HCT116 (cell line): ENCODE measurements at regions not wholly inside any gene's neighbourhood (a gene's known extent, or its start where the extent isn't known, plus 50 kb on each side); places are given as distances from the start of the nearest gene placed in this dataset.

ENCODE experiments used
- ATAC-seq: fragments of 200-7000 bp; cut with Tn5 transposase; 2 replicates; pipeline ENCODE4 v1.9.1; 2020; ENCODE audit warnings: mild to moderate bottlenecking, moderate library complexity
- BruUV-seq: library from RNA; stranded (reverse); fragments of 400-500 nt; replicated peaks from 2 replicates; lab custom pipeline; 2021; lab: Mats Ljungman, UMichigan
- CTCF ChIA-PET: fragments of 300-600 bp; sonication (Branson Sonifier 250); formaldehyde crosslinking; loops from one replicate; lab custom pipeline; 2021; ENCODE audit warnings: antibody characterized with exemption; lab: Charles Lee
- POLR2A ChIA-PET: fragments of 300-600, 350-600 bp; sonication (Branson Sonifier 250); formaldehyde crosslinking; loops from one replicate; lab custom pipeline; 2021; ENCODE audit warnings: antibody characterized with exemption; lab: Charles Lee
- RAD21 ChIA-PET, 2 experiments: fragments of 300-600 bp; sonication (Branson Sonifier 250); formaldehyde crosslinking; loops; one replicate each; lab custom pipeline; 2023; ENCODE audit warnings: low total read pairs in 2 of 2; ENCODE audit not compliant: uncharacterized antibody in 2 of 2, unreplicated experiment in 2 of 2, low non-redundant PET in 1 of 2; lab: Charles Lee
- DNase-seq: peaks from one replicate; pipeline ENCODE4 v3.0.0-alpha.2; 2010; ENCODE audit warnings: low read depth, low spot score
- H2AFZ ChIP-seq: fragments of 200-600 bp; shearing (Covaris generic), sonication (generic); 2 replicates; pipeline ENCODE4 v1.6.1; 2017; ENCODE audit warnings: low read depth, mixed run types, mixed read lengths, antibody characterized with exemption, low read length; ENCODE audit not compliant: poor library complexity, severe bottlenecking
- H3K27ac ChIP-seq: 2 replicates; pipeline ENCODE4 v1.5.1; 2012; ENCODE audit warnings: low read depth, low read length
- H3K27me3 ChIP-seq: fragments of 200-600 bp; sonication (generic); 2 replicates; pipeline ENCODE4 v1.6.1; 2016; ENCODE audit warnings: mixed run types, low read length, mixed read lengths; ENCODE audit not compliant: insufficient read depth
- H3K36me3 ChIP-seq, 2 experiments: fragments of 200-500 bp in 1 of 2; fragments of 200-600 bp in 1 of 2; sonication (Bioruptor generic) in 1 of 2; sonication (generic) in 1 of 2; 2 replicates each; pipeline versions ENCODE4 v1.5.1 to v1.6.1; 2014 to 2016; ENCODE audit warnings: low read length in 2 of 2, inconsistent platforms in 1 of 2, mixed read lengths in 1 of 2, mixed run types in 1 of 2; ENCODE audit not compliant: insufficient read depth in 2 of 2, control insufficient read depth in 1 of 2
- H3K4me1 ChIP-seq, 2 experiments: fragments of 200-600 bp in 1 of 2; sonication (generic) in 1 of 2; 2 replicates each; pipeline versions ENCODE4 v1.5.1 to v1.6.1; 2012 to 2017; ENCODE audit warnings: low read length in 2 of 2, inconsistent platforms in 1 of 2, mild to moderate bottlenecking in 1 of 2, mixed read lengths in 1 of 2, mixed run types in 1 of 2, moderate library complexity in 1 of 2; ENCODE audit not compliant: insufficient read depth in 2 of 2, control insufficient read depth in 1 of 2
- H3K4me2 ChIP-seq: fragments of 200-600 bp; sonication (generic); 2 replicates; pipeline ENCODE4 v1.6.1; 2017; ENCODE audit warnings: mixed run types, low read length, mixed read lengths
- H3K4me3 ChIP-seq, 2 experiments: fragments of 200-600 bp in 1 of 2; sonication (generic) in 1 of 2; replicated peaks in 1 of 2; 2 replicates each; pipeline ENCODE4 v1.5.1; 2011 to 2016; ENCODE audit warnings: low read length in 2 of 2, control low read depth in 1 of 2, low read depth in 1 of 2, mild to moderate bottlenecking in 1 of 2, mixed read lengths in 1 of 2, mixed run types in 1 of 2
- H3K79me2 ChIP-seq: fragments of 200-600 bp; sonication (generic); 2 replicates; pipeline ENCODE4 v1.6.1; 2017; ENCODE audit warnings: mild to moderate bottlenecking, mixed run types, low read length, moderate library complexity, mixed read lengths; ENCODE audit not compliant: insufficient read depth
- H3K9ac ChIP-seq: fragments of 200-600 bp; sonication (generic); 2 replicates; pipeline ENCODE4 v1.6.1; 2016; ENCODE audit warnings: low read length, mixed read lengths
- H3K9me2 ChIP-seq: fragments of 200-600 bp; sonication (generic), shearing (Covaris generic); 2 replicates; pipeline ENCODE4 v1.6.1; 2017; ENCODE audit warnings: mixed run types, mild to moderate bottlenecking, moderate library complexity; ENCODE audit not compliant: insufficient read depth
- H3K9me3 ChIP-seq, 2 experiments: fragments of 200-500 bp in 1 of 2; fragments of 200-600 bp in 1 of 2; sonication (Bioruptor generic) in 1 of 2; sonication (generic) in 1 of 2; 2 replicates each; pipeline ENCODE4 v1.6.1; 2014 to 2017; ENCODE audit warnings: low read length in 2 of 2, mixed read lengths in 2 of 2, inconsistent platforms in 1 of 2, low read depth in 1 of 2, mild to moderate bottlenecking in 1 of 2, mixed run types in 1 of 2, moderate library complexity in 1 of 2; ENCODE audit not compliant: control insufficient read depth in 1 of 2, insufficient read depth in 1 of 2
- H4K20me1 ChIP-seq: fragments of 200-600 bp; sonication (generic), shearing (Covaris generic); 2 replicates; pipeline ENCODE4 v1.6.1; 2017; ENCODE audit warnings: mixed run types, mild to moderate bottlenecking, moderate library complexity; ENCODE audit not compliant: insufficient read depth
- CBX3 ChIP-seq: IDR thresholded peaks from 2 replicates; pipeline ENCODE4 v1.6.1; 2012; ENCODE audit warnings: low read depth
- CEBPB ChIP-seq: IDR thresholded peaks from 2 replicates; pipeline ENCODE4 v1.6.1; 2012; ENCODE audit warnings: low read depth
- EGR1 ChIP-seq: IDR thresholded peaks from 2 replicates; pipeline ENCODE4 v1.6.1; 2012; ENCODE audit warnings: low read depth
- ELF1 ChIP-seq: IDR thresholded peaks from 2 replicates; pipeline ENCODE4 v1.6.1; 2012; ENCODE audit warnings: low read depth, borderline replicate concordance
- EZH2phosphoT487 ChIP-seq: fragments of 200-600 bp; IDR thresholded peaks from 2 replicates; pipeline ENCODE4 v1.6.1; 2018; ENCODE audit warnings: antibody characterized with exemption, borderline replicate concordance
- FOSL1 ChIP-seq: IDR thresholded peaks from 2 replicates; pipeline ENCODE4 v1.6.1; 2012; ENCODE audit warnings: low read depth
- JUND ChIP-seq: IDR thresholded peaks from 2 replicates; pipeline ENCODE4 v1.6.1; 2012
- SIN3A ChIP-seq: IDR thresholded peaks from 2 replicates; pipeline ENCODE4 v1.6.1; 2012; ENCODE audit warnings: low read depth
- SP1 ChIP-seq: IDR thresholded peaks from 2 replicates; pipeline ENCODE4 v1.6.1; 2012; ENCODE audit warnings: low read depth
- YY1 ChIP-seq: IDR thresholded peaks from 2 replicates; pipeline ENCODE4 v1.6.1; 2011; ENCODE audit warnings: low read length, low read depth, moderate library complexity, mild to moderate bottlenecking; ENCODE audit not compliant: insufficient replicate concordance; ENCODE audit errors: extremely low read depth
- ZFX ChIP-seq: fragments of 450-650 bp; IDR thresholded peaks from 2 replicates; pipeline ENCODE4 v1.6.1; 2017
- intact Hi-C: fragments of 100-400 bp; cut with micrococcal nuclease; formaldehyde crosslinking; loops from 2 replicates; pipeline ENCODE4 v1.10.0; 2022
- TF ChIP-seq, protein P1 (sequence below), 3 experiments: fragments of 200-600 bp in 1 of 3; sonication (generic) in 1 of 3; IDR thresholded peaks in 2 of 3; conservative IDR thresholded peaks in 1 of 3; 2 replicates each; pipeline ENCODE4 v1.5.1; 2012 to 2017; ENCODE audit warnings: low read depth in 2 of 3, low read length in 2 of 3, antibody characterized with exemption in 1 of 3, borderline replicate concordance in 1 of 3, control low read depth in 1 of 3, mild to moderate bottlenecking in 1 of 3, mixed read lengths in 1 of 3, mixed run types in 1 of 3, moderate library complexity in 1 of 3; ENCODE audit not compliant: insufficient read depth in 1 of 3
- TF ChIP-seq, protein P2 (sequence below): IDR thresholded peaks from 2 replicates; pipeline ENCODE4 v1.6.1; 2012
- TF ChIP-seq, protein P3 (sequence below): IDR thresholded peaks from 2 replicates; pipeline ENCODE4 v1.6.1; 2012; ENCODE audit warnings: low read depth

DNA sequence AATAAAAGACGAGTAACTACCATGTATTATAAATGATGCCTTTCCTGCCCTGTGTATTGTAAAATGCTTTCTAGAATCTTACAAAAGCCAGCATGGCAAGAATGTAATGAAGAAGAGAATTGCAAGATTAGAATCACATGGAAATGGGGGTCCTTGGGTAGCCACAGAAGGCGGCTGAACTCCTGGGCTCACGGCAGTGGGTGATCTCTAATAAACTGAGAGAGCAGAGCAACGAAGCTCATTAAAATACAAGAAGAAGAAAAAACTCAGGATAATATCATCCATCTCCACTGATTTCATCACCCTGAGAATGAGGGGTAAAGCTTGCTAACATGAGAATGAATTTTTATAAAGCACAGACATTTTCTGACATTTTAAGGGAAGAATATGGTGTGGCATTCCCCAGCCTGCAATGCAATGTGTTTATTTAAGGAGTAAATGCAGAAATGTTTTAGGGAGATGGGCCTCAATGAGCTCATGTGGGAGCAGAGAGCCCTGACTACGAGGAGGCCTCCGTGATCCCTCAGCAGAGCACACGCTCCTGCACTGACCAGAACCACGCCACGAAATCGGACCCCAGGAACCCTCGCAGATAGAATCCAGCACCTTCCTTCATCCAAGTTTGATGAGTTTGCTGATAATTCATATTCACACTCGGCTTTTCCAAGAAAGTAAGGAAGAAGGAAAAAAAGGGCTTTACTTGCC is 92.7 kb upstream of the PFKP start:
- RAD21 ChIA-PET: no interaction called here
- DNase-seq: no peak
- CTCF ChIA-PET: no interaction called here
- BruUV-seq: no TSS peak
- POLR2A ChIA-PET: no interaction called here
- Histone ChIP-seq H3K36me3 (no peaks in the 10 kb centered on the region), H3K79me2 (no peaks in the 10 kb centered on the region), H4K20me1 (no peaks in the 10 kb centered on the region), H3K4me1 (no peaks in the 10 kb centered on the region), H3K27me3 (no peaks in the 10 kb centered on the region), H3K9me3 (no peaks in the 10 kb centered on the region), H3K27ac (no peak overlapping the region), H3K4me3 (no peak overlapping the region), H3K9me2 (no peaks in the 10 kb centered on the region), H3K4me2 (no peak overlapping the region)
- intact Hi-C loops: loop anchor here (5.0 kb wide), 1 partner anchor 32 kb away; no protein-coding TSS in a partner anchor
- TF ChIP-seq ZFX (no peak), CBX3 (no peak), EZH2phosphoT487 (no peak), ELF1 (no peak), SIN3A (no peak), YY1 (no peak), CEBPB (no peak), SP1 (no peak)
- TF ChIP-seq, all 23 proteins: peak for 0
- Histone ChIP-seq H2AFZ (no peak overlapping the region), H3K9ac (no peak overlapping the region)
- ATAC-seq: no peak

DNA sequence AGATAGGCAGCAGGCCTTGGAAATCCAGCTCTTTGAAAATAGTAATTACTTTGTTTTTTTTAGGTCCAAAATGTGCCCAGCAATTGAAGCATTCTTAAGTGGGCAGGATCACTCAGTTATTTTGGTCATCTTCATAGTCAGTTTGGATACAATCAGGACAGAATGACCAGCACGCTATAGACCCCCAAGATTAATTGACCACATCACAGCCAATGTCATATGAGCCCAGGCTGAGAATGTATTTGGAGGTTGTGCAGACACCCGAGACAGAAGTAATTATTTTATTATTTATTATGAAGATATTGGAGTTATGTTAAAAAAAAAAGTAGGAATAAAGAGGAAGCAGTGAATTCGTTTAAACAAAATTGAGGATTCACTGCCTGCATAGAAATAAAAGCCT is 93.3 kb upstream of the PFKP start:
- ATAC-seq (no peak), DNase-seq (no peak)
- Histone ChIP-seq H3K79me2 (no peaks in the 10 kb centered on the region), H2AFZ (no peak overlapping the region), H3K9me3 (no peaks in the 10 kb centered on the region), H3K9me2 (no peaks in the 10 kb centered on the region), H3K4me1 (no peaks in the 10 kb centered on the region), H3K4me2 (no peak overlapping the region), H3K36me3 (no peaks in the 10 kb centered on the region), H3K4me3 (no peak overlapping the region), H4K20me1 (no peaks in the 10 kb centered on the region), H3K9ac (no peak overlapping the region), H3K27me3 (no peaks in the 10 kb centered on the region), H3K27ac (no peak overlapping the region)
- TF ChIP-seq, protein P1, sequence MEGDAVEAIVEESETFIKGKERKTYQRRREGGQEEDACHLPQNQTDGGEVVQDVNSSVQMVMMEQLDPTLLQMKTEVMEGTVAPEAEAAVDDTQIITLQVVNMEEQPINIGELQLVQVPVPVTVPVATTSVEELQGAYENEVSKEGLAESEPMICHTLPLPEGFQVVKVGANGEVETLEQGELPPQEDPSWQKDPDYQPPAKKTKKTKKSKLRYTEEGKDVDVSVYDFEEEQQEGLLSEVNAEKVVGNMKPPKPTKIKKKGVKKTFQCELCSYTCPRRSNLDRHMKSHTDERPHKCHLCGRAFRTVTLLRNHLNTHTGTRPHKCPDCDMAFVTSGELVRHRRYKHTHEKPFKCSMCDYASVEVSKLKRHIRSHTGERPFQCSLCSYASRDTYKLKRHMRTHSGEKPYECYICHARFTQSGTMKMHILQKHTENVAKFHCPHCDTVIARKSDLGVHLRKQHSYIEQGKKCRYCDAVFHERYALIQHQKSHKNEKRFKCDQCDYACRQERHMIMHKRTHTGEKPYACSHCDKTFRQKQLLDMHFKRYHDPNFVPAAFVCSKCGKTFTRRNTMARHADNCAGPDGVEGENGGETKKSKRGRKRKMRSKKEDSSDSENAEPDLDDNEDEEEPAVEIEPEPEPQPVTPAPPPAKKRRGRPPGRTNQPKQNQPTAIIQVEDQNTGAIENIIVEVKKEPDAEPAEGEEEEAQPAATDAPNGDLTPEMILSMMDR (IDR thresholded peaks at IDR 0.05 in 2 of 3, conservative IDR thresholded peaks at IDR 0.05 in 1 of 3; ENCODE audit: borderline replicate concordance in 1 of 3, insufficient read depth in 1 of 3, low read depth in 2 of 3, low read length in 2 of 3): no peak
- TF ChIP-seq EGR1 (no peak), JUND (no peak), EZH2phosphoT487 (no peak), ELF1 (no peak), YY1 (no peak), SP1 (no peak), FOSL1 (no peak)
- TF ChIP-seq, protein P2, sequence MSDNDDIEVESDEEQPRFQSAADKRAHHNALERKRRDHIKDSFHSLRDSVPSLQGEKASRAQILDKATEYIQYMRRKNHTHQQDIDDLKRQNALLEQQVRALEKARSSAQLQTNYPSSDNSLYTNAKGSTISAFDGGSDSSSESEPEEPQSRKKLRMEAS: no peak
- TF ChIP-seq, protein P3, sequence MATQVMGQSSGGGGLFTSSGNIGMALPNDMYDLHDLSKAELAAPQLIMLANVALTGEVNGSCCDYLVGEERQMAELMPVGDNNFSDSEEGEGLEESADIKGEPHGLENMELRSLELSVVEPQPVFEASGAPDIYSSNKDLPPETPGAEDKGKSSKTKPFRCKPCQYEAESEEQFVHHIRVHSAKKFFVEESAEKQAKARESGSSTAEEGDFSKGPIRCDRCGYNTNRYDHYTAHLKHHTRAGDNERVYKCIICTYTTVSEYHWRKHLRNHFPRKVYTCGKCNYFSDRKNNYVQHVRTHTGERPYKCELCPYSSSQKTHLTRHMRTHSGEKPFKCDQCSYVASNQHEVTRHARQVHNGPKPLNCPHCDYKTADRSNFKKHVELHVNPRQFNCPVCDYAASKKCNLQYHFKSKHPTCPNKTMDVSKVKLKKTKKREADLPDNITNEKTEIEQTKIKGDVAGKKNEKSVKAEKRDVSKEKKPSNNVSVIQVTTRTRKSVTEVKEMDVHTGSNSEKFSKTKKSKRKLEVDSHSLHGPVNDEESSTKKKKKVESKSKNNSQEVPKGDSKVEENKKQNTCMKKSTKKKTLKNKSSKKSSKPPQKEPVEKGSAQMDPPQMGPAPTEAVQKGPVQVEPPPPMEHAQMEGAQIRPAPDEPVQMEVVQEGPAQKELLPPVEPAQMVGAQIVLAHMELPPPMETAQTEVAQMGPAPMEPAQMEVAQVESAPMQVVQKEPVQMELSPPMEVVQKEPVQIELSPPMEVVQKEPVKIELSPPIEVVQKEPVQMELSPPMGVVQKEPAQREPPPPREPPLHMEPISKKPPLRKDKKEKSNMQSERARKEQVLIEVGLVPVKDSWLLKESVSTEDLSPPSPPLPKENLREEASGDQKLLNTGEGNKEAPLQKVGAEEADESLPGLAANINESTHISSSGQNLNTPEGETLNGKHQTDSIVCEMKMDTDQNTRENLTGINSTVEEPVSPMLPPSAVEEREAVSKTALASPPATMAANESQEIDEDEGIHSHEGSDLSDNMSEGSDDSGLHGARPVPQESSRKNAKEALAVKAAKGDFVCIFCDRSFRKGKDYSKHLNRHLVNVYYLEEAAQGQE: no peak
- ChIA-PET POLR2A (no interaction called here), CTCF (no interaction called here), RAD21 (no interaction called here)
- intact Hi-C loops: no loop called here
- no TSS peak for BruUV-seq
